Suprapubic skin (tissue), 3 donors: ENCODE measurements at regions not wholly inside any gene's neighbourhood (a gene's known extent, or its start where the extent isn't known, plus 50 kb on each side); places are given as distances from the start of the nearest gene placed in this dataset.

Experiments
- CTCF ChIP-seq, 2 donors: fragments of 200-600 bp in 1 of 2; fragments of 450-650 bp in 1 of 2; sonication (generic) in 1 of 2; IDR thresholded peaks; one replicate each; pipeline ENCODE4 v1.5.1; 2016 to 2019; ENCODE audit warnings: antibody characterized with exemption in 2 of 2, mild to moderate bottlenecking in 1 of 2, moderate library complexity in 1 of 2
- POLR2A ChIP-seq, 2 donors: fragments of 450-650 bp; IDR thresholded peaks; one replicate each; pipeline ENCODE4 v1.6.1; 2017; ENCODE audit warnings: antibody characterized with exemption in 2 of 2, mild to moderate bottlenecking in 2 of 2, moderate library complexity in 2 of 2

- TF ChIP-seq CTCF (IDR thresholded peaks at IDR 0.05) = no peak
- TF ChIP-seq POLR2A (IDR thresholded peaks at IDR 0.05) = no peak
These were observed 276.6 kb upstream of the IRX2 start for GRCh38 chr5:3027866-3028635.
